ENCODE measurements at regions not wholly inside any gene's neighbourhood (a gene's known extent, or its start where the extent isn't known, plus 50 kb on each side); places are given as distances from the start of the nearest gene placed in this dataset.

DNA sequence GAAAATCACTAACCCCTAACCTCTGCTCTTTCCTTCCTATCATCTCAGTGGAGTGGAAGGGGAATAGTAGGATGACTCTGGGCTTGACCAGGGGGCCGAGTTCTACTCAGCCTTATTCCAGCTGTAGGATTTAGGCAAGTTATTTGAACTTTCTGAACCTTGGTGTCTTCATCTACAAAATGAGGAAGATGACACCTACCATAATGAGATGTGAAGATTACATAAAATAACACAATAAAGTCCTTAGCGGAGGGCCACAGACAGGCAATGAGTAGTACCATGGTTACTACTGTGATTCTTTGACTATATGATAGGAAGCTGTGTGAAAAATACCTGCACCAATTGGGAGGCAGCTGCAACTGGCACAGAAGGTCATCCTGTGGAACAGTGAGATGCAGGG lies 53.6 kb upstream of the PIM1 start:
- TF ChIP-seq, protein P1, sequence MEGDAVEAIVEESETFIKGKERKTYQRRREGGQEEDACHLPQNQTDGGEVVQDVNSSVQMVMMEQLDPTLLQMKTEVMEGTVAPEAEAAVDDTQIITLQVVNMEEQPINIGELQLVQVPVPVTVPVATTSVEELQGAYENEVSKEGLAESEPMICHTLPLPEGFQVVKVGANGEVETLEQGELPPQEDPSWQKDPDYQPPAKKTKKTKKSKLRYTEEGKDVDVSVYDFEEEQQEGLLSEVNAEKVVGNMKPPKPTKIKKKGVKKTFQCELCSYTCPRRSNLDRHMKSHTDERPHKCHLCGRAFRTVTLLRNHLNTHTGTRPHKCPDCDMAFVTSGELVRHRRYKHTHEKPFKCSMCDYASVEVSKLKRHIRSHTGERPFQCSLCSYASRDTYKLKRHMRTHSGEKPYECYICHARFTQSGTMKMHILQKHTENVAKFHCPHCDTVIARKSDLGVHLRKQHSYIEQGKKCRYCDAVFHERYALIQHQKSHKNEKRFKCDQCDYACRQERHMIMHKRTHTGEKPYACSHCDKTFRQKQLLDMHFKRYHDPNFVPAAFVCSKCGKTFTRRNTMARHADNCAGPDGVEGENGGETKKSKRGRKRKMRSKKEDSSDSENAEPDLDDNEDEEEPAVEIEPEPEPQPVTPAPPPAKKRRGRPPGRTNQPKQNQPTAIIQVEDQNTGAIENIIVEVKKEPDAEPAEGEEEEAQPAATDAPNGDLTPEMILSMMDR (IDR thresholded peaks at IDR 0.05; ENCODE audit: low read depth, low read length, poor library complexity, severe bottlenecking) = no peak
- no peak for TF ChIP-seq EZH2phosphoT487 (IDR thresholded peaks at IDR 0.05; ENCODE audit: borderline replicate concordance, low read length)

All from DOHH2 (cell line).